ENCODE measurements at regions not wholly inside any gene's neighbourhood (a gene's known extent, or its start where the extent isn't known, plus 50 kb on each side); places are given as distances from the start of the nearest gene placed in this dataset.

DNA sequence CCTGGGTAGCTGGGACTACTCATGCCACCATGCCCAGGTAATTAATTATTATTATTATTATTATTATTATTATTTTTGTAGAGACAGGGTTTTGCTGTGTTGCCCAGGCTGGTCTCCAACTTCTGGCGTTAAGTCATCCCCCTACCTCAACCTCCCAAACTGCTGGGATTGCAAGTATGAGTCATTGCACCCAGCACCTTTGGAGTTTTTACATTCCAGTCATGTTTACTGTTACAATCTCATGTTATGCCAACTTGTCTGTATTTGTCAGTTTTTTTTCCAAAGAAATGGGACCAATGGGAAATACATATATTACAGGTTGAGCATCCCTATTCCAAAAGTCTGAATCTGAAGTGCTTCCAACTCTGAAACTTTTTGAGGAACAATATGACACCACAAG is 903.8 kb downstream of the SLC4A3 start:
- Histone ChIP-seq H3K4me1 (ENCODE audit: insufficient read depth, low read length) (no peaks in the 10 kb centered on the region), H3K9me3 (ENCODE audit: control insufficient read depth, low read depth, low read length) (peaks cover 5% of the 10 kb centered on the region), H3K23me2 (ENCODE audit: insufficient read length, low read depth, low read length, poor library complexity, severe bottlenecking) (no peaks in the 10 kb centered on the region), H3K56ac (ENCODE audit: insufficient read length, low read depth, low read length) (no peak overlapping the region), H3K9ac (ENCODE audit: extremely low read depth, insufficient read length, low read length) (no peak overlapping the region), H2BK20ac (ENCODE audit: low read depth, low read length, poor library complexity, severe bottlenecking) (no peak overlapping the region), H3T11ph (ENCODE audit: low read length) (no peak overlapping the region), H3K4me2 (ENCODE audit: insufficient read depth, insufficient read length, low read length) (no peak overlapping the region), H3K23ac (ENCODE audit: insufficient read length, low read depth, low read length) (no peak overlapping the region), H3K27ac (ENCODE audit: insufficient read length, low read depth, low read length) (no peak overlapping the region), H2AFZ (ENCODE audit: low read length) (no peak overlapping the region), H4K8ac (replicated peaks; ENCODE audit: insufficient read length, low read depth, low read length) (no peak overlapping the region), H3K18ac (ENCODE audit: insufficient read length, low read depth, low read length) (no peak overlapping the region), H2BK120ac (ENCODE audit: low read depth, low read length, poor library complexity, severe bottlenecking) (no peak overlapping the region), H2BK5ac (ENCODE audit: insufficient read length, low read length) (no peak overlapping the region), H3K4ac (ENCODE audit: low read depth, low read length) (no peak overlapping the region), H4K5ac (ENCODE audit: insufficient read length, low read depth, low read length) (no peak overlapping the region), H2AK5ac (ENCODE audit: insufficient read length, low read length) (no peak overlapping the region), H2BK12ac (ENCODE audit: insufficient read length, low read depth, low read length) (no peak overlapping the region), H4K20me1 (ENCODE audit: control insufficient read depth, insufficient read depth, insufficient read length) (no peaks in the 10 kb centered on the region), H4K91ac (ENCODE audit: insufficient read length, low read depth, low read length) (no peak overlapping the region), H3K27me3 (ENCODE audit: insufficient read depth, low read length) (no peaks in the 10 kb centered on the region), H3K79me1 (ENCODE audit: insufficient read depth, low read depth, low read length, poor library complexity, severe bottlenecking) (no peaks in the 10 kb centered on the region), H3K14ac (ENCODE audit: insufficient read depth, low read length) (no peak overlapping the region), H3K79me2 (ENCODE audit: insufficient read depth, low read length) (no peaks in the 10 kb centered on the region), H2BK15ac (ENCODE audit: low read depth, low read length) (no peak overlapping the region)
- DNase-seq, result no peak
- H3K27ac Mint-ChIP-seq, result no peak overlapping the region
- peaks cover 9 to 19% (median 11%) of the 10 kb centered on the region in 3 experiments for H3K36me3 Mint-ChIP-seq (ENCODE audit: insufficient read depth in 1 of 3, low read depth in 3 of 3)
- H3K4me1 Mint-ChIP-seq, result peaks cover 0 to 4% of the 10 kb centered on the region in 2 experiments; a peak in 2 of 4 replicates
- WGBS (ENCODE audit: extremely low coverage, insufficient read length, low lambda C conversion rate), result no CpG with 5 or more reads among the region's 1 CpG
- peaks cover 16 to 27% of the 10 kb centered on the region in 2 experiments for H3K9me3 Mint-ChIP-seq
- H3K27me3 Mint-ChIP-seq (ENCODE audit: low read depth), result no peaks in the 10 kb centered on the region
- H3K4me3 Mint-ChIP-seq, result no peak overlapping the region
- TF ChIP-seq, protein P1, sequence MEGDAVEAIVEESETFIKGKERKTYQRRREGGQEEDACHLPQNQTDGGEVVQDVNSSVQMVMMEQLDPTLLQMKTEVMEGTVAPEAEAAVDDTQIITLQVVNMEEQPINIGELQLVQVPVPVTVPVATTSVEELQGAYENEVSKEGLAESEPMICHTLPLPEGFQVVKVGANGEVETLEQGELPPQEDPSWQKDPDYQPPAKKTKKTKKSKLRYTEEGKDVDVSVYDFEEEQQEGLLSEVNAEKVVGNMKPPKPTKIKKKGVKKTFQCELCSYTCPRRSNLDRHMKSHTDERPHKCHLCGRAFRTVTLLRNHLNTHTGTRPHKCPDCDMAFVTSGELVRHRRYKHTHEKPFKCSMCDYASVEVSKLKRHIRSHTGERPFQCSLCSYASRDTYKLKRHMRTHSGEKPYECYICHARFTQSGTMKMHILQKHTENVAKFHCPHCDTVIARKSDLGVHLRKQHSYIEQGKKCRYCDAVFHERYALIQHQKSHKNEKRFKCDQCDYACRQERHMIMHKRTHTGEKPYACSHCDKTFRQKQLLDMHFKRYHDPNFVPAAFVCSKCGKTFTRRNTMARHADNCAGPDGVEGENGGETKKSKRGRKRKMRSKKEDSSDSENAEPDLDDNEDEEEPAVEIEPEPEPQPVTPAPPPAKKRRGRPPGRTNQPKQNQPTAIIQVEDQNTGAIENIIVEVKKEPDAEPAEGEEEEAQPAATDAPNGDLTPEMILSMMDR (conservative IDR thresholded peaks at IDR 0.05), result no peak
